H1 (cell line): ENCODE measurements at regions not wholly inside any gene's neighbourhood (a gene's known extent, or its start where the extent isn't known, plus 50 kb on each side); places are given as distances from the start of the nearest gene placed in this dataset.

ENCODE experiments used
- RAD21 ChIP-seq, 2 experiments: IDR thresholded peaks in 1 of 2; conservative IDR thresholded peaks in 1 of 2; 2 replicates each; pipeline ENCODE4 v1.6.1; 2011; ENCODE audit warnings: low read depth in 2 of 2, low read length in 2 of 2, improper control_type of control experiment in 1 of 2, inconsistent platforms in 1 of 2, mild to moderate bottlenecking in 1 of 2, moderate library complexity in 1 of 2
- TAF1 ChIP-seq: IDR thresholded peaks from 2 replicates; pipeline ENCODE4 v1.6.1; 2011; ENCODE audit warnings: mild to moderate bottlenecking, low read depth, low read length

- TF ChIP-seq TAF1 = no peak
- peak; percentile 78 to 85 for TF ChIP-seq RAD21 (IDR thresholded peaks at IDR 0.05 in 1 of 2, conservative IDR thresholded peaks at IDR 0.05 in 1 of 2; ENCODE audit: low read depth in 2 of 2, low read length in 2 of 2)
Observed at GRCh38 chr13:24995225-24995804, 100.6 kb upstream of the PABPC3 start (continued).
